ENCODE measurements at regions not wholly inside any gene's neighbourhood (a gene's known extent, or its start where the extent isn't known, plus 50 kb on each side); places are given as distances from the start of the nearest gene placed in this dataset.

DNA sequence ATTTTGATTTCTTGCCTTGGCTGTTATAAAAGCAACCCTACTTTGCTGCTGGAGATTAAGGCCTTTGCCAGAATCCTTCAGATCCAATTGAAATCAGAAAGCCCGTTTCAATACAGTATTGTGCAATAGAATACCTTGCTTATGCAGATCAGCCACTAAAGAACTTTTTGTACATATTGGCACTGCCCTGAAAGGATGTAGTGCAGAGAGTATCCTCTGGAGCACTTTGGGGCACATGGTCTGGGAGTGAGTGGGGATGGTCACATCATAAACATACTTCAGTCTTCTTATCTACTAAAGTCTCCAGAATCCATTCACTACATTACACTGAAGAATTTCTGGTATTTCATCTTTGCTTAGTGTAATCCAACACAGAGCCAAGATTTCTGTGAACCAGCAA is 189.0 kb downstream of the CENPF start:
- TF ChIP-seq FOSL1 (IDR thresholded peaks at IDR 0.05; ENCODE audit: insufficient read depth, low read depth, low read length) (no peak), POLR2AphosphoS5 (IDR thresholded peaks at IDR 0.05; ENCODE audit: low read depth, low read length) (no peak), MAFK (IDR thresholded peaks at IDR 0.05; ENCODE audit: low read depth, low read length) (no peak), EP300 (IDR thresholded peaks at IDR 0.05; ENCODE audit: borderline replicate concordance in 1 of 2, low read depth in 2 of 2, low read length in 2 of 2) (no peak), POU5F1 (IDR thresholded peaks at IDR 0.05; ENCODE audit: low read depth, low read length) (no peak), TCF12 (IDR thresholded peaks at IDR 0.05; ENCODE audit: low read depth, low read length) (no peak), TEAD4 (IDR thresholded peaks at IDR 0.05; ENCODE audit: low read depth, low read length) (no peak)
- TF ChIP-seq, protein P1, sequence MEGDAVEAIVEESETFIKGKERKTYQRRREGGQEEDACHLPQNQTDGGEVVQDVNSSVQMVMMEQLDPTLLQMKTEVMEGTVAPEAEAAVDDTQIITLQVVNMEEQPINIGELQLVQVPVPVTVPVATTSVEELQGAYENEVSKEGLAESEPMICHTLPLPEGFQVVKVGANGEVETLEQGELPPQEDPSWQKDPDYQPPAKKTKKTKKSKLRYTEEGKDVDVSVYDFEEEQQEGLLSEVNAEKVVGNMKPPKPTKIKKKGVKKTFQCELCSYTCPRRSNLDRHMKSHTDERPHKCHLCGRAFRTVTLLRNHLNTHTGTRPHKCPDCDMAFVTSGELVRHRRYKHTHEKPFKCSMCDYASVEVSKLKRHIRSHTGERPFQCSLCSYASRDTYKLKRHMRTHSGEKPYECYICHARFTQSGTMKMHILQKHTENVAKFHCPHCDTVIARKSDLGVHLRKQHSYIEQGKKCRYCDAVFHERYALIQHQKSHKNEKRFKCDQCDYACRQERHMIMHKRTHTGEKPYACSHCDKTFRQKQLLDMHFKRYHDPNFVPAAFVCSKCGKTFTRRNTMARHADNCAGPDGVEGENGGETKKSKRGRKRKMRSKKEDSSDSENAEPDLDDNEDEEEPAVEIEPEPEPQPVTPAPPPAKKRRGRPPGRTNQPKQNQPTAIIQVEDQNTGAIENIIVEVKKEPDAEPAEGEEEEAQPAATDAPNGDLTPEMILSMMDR (IDR thresholded peaks at IDR 0.05; ENCODE audit: control extremely low read depth in 1 of 3, insufficient read depth in 1 of 3, low read depth in 1 of 3, low read length in 3 of 3) = no peak
- TF ChIP-seq, protein P2, sequence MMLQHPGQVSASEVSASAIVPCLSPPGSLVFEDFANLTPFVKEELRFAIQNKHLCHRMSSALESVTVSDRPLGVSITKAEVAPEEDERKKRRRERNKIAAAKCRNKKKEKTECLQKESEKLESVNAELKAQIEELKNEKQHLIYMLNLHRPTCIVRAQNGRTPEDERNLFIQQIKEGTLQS (IDR thresholded peaks at IDR 0.05; ENCODE audit: insufficient read depth, low read depth, low read length) = no peak
- TF ChIP-seq, protein P3, sequence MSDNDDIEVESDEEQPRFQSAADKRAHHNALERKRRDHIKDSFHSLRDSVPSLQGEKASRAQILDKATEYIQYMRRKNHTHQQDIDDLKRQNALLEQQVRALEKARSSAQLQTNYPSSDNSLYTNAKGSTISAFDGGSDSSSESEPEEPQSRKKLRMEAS (IDR thresholded peaks at IDR 0.05) = no peak
